Spleen (tissue), 7 donors: ENCODE measurements at regions not wholly inside any gene's neighbourhood (a gene's known extent, or its start where the extent isn't known, plus 50 kb on each side); places are given as distances from the start of the nearest gene placed in this dataset.

Experiments
- POLR2A ChIP-seq, 3 donors: fragments of 450-650 bp; IDR thresholded peaks; one replicate each; pipeline ENCODE4 v1.5.1; 2017; ENCODE audit warnings: antibody characterized with exemption in 3 of 3, mild to moderate bottlenecking in 1 of 3
- POLR2AphosphoS5 ChIP-seq, 3 donors: sonication (generic); formaldehyde crosslinking; IDR thresholded peaks; one replicate each; pipeline ENCODE4 v1.5.1; 2017; ENCODE audit warnings: antibody characterized with exemption in 3 of 3
- TF ChIP-seq, protein P1 (sequence below), 11 experiments: fragments of 200-600 bp in 7 of 11; fragments of 450-650 bp in 4 of 11; sonication (generic) in 4 of 11; IDR thresholded peaks in 8 of 11; conservative IDR thresholded peaks in 3 of 11; 1 replicate in 7 of 11; 2 replicates in 4 of 11; pipeline versions ENCODE4 v1.4.0 to v1.8.0; 2016 to 2021; ENCODE audit warnings: antibody characterized with exemption in 11 of 11, inconsistent platforms in 4 of 11, mild to moderate bottlenecking in 1 of 11
- donor health status: DM: no; HTN: no; CAD: no; lungs with moderate emphysema.
- donor health status: DM: no; HTN: no; CAD: no.
- donor health status: DM: no; HTN: no; CAD: no.

DNA sequence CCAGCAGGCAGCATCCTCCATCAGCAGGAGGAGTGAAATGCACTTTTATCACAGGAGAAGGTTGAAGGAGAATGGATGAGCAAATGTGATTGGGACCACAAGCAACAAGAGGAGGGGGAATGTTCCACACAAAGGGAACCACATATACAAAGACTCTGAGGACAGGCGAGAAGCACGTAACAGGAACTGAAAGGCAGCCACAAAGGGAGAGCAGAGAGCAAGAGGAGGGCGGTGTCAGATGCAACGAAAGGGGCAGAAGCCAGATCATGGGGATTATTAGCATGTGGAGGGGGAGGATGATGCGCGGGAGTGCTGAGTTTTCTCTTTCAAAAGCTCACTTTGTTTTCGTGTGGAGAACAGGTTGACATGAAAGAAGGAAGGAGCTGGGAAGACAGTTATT lies 241.1 kb downstream of the SPTSSA start:
- TF ChIP-seq POLR2A (IDR thresholded peaks at IDR 0.05) (no peak), POLR2AphosphoS5 (IDR thresholded peaks at IDR 0.05) (no peak)
- TF ChIP-seq, protein P1, sequence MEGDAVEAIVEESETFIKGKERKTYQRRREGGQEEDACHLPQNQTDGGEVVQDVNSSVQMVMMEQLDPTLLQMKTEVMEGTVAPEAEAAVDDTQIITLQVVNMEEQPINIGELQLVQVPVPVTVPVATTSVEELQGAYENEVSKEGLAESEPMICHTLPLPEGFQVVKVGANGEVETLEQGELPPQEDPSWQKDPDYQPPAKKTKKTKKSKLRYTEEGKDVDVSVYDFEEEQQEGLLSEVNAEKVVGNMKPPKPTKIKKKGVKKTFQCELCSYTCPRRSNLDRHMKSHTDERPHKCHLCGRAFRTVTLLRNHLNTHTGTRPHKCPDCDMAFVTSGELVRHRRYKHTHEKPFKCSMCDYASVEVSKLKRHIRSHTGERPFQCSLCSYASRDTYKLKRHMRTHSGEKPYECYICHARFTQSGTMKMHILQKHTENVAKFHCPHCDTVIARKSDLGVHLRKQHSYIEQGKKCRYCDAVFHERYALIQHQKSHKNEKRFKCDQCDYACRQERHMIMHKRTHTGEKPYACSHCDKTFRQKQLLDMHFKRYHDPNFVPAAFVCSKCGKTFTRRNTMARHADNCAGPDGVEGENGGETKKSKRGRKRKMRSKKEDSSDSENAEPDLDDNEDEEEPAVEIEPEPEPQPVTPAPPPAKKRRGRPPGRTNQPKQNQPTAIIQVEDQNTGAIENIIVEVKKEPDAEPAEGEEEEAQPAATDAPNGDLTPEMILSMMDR (IDR thresholded peaks at IDR 0.05 in 8 of 11, conservative IDR thresholded peaks at IDR 0.05 in 3 of 11), result no peak
